Transverse colon (tissue), 4 donors: ENCODE measurements at regions not wholly inside any gene's neighbourhood (a gene's known extent, or its start where the extent isn't known, plus 50 kb on each side); places are given as distances from the start of the nearest gene placed in this dataset.

ENCODE experiments used
- CTCF ChIP-seq, 5 experiments: fragments of 200-600 bp in 3 of 5; fragments of 450-650 bp in 2 of 5; sonication (generic) in 3 of 5; IDR thresholded peaks; 1 replicate in 2 of 5; 2 replicates in 3 of 5; pipeline ENCODE4 v1.5.1; 2016 to 2017; ENCODE audit warnings: antibody characterized with exemption in 5 of 5, inconsistent platforms in 3 of 5, mild to moderate bottlenecking in 2 of 5, moderate library complexity in 1 of 5
- POLR2A ChIP-seq: fragments of 450-650 bp; IDR thresholded peaks from one replicate; pipeline ENCODE4 v1.6.1; 2016; ENCODE audit warnings: antibody characterized with exemption, mild to moderate bottlenecking, moderate library complexity
- POLR2AphosphoS5 ChIP-seq, 3 donors: sonication (generic); formaldehyde crosslinking; IDR thresholded peaks; one replicate each; pipeline ENCODE4 v1.6.1; 2016; ENCODE audit warnings: antibody characterized with exemption in 3 of 3

GRCh38 chr2:183799761-183800160 is 675.5 kb downstream of the NUP35 start:
- no peak for TF ChIP-seq POLR2A
- TF ChIP-seq CTCF (IDR thresholded peaks at IDR 0.05), result no peak
- TF ChIP-seq POLR2AphosphoS5 (IDR thresholded peaks at IDR 0.05), result no peak
